AML-193 (cell line): ENCODE measurements at regions not wholly inside any gene's neighbourhood (a gene's known extent, or its start where the extent isn't known, plus 50 kb on each side); places are given as distances from the start of the nearest gene placed in this dataset.

Experiments used
- DNase-seq, 2 experiments: peaks; one replicate each; lab custom pipeline; 2025; lab: John Stamatoyannopoulos, UW

GRCh38 chr6:139517998-139518555, 143.6 kb upstream of the CITED2 start:
- DNase-seq: peak; percentile 59 to 67

DNA sequence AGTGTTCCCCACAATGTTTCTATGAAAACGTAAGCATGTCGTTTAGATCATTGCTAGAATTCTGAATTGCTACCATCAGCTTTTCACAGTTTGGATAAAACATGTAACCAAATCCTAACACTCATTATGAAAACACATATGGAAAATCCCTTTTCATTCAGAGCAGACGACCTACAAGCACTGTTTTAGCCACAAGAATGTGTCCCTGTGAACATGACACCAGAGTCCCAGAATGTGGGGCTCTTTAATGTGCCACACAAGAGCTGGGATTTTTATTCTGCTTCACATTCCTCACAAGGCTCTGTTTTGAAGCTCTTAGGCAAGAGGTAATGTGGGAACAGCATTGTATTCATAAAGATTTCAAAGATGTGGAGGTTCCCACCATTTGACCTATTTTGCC, 141.1 kb upstream of the CITED2 start:
- DNase-seq: no peak

GRCh38 chr6:139514819-139515218, 140.4 kb upstream of the CITED2 start:
- DNase-seq: no peak

DNA sequence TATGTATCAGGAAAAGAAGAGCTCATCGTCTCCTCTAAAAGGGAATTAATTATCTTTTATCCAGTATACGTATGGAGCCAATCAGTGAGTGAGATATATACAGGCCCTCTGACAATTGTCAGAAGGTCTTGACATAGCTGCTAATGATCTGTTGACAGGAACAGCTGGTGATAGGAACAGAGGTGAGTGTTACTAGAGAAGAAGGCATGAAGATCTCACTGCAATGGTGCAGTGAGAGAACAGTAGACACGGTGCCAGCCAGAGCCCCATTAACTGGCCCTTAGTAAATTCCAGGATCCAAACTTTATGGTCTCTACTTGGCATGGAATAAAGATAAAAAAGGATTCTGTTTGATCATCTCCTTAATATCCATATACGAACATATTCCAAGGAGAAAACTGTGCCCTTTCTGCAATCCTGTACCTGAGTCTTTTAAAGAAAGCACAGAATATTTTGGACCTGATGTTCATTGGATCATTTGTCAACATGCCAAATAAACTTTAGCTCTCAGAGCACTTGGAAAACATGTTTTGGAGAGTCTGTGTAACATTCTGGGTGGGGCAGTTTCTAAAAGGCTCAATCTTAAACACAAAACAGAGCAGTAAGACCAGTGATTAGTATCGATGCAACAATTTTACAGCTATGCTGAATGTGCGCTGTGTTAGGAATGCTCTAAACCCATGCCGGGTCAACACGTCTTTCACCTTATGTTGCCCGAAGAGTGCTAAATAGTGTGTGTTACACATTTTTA, 135.8 kb upstream of the CITED2 start:
- DNase-seq: no peak

- no peak for DNase-seq
Observed at GRCh38 chr6:139509167-139509566, 134.7 kb upstream of the CITED2 start.

DNA sequence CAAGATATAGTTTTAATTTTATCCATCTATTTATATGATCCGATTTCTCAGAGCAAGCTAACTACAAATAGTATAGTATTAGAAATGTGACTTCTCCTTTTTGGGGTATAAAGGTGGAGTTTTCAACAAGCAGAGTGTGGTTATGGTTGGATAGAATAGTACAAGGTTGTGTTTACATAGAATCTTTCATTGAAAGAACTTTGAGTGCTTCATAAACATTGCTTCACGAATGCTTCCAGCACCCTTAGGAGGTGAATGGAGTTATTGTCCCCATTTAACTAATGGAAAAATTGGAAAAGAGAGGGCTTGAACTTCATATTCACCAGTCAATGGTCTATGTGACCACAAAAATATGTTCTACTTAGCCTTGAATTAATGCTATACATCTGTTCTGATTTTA, 134.1 kb upstream of the CITED2 start:
- no peak for DNase-seq

GRCh38 chr6:139508023-139508422, 133.6 kb upstream of the CITED2 start:
- DNase-seq: peak; percentile 16 to 19

DNA sequence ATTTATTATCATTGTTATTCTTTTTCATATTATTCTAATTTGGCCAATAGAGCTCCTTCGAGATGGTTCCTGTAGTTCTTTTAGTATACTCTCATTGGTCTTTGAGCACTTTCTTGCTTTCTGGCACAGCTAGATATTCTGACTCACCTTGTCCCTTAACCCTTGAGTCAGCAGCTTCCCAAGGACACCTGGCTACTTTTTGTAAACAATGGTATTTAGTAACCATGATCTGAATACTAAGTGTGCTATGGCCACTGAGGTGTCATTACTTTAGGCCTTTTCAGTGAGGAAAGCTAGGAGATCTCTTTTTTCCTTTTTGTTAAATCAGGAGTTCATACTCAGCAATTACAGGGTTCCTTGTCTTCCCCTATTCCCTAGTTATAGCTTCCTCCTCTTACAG, 126.5 kb upstream of the CITED2 start:
- no peak for DNase-seq

- DNase-seq: no peak
Observed at GRCh38 chr6:139498715-139499114, 124.3 kb upstream of the CITED2 start.

DNA sequence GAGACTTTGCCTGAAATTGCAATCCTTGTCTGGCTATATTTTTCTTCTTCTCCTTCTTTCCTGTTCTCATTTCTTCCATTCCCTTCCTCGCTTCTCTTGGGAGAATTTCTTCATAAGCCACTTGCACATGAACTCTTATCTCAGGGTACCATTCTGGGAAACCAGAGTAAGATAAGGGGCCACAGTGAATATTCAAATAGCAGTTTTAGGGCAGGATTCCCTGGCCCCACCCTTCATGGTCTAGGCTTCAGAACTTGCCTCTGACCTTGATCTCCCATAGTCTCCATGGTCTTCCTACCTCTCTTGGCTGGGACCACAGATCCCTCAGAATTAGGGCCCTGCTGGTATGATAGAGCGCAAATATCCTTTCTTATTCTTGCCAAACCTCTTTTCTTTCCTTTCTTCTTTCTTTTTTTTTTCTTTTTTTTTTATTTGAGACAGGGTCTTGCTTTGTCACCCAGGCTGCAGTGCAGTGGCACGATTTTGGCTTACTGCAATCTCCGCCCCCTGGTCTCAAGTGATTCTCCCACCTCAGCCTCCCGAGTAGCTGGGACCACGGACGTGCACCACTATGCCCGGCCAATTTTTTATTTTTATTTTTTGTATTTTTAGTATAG, 123.0 kb upstream of the CITED2 start:
- DNase-seq: no peak

DNA sequence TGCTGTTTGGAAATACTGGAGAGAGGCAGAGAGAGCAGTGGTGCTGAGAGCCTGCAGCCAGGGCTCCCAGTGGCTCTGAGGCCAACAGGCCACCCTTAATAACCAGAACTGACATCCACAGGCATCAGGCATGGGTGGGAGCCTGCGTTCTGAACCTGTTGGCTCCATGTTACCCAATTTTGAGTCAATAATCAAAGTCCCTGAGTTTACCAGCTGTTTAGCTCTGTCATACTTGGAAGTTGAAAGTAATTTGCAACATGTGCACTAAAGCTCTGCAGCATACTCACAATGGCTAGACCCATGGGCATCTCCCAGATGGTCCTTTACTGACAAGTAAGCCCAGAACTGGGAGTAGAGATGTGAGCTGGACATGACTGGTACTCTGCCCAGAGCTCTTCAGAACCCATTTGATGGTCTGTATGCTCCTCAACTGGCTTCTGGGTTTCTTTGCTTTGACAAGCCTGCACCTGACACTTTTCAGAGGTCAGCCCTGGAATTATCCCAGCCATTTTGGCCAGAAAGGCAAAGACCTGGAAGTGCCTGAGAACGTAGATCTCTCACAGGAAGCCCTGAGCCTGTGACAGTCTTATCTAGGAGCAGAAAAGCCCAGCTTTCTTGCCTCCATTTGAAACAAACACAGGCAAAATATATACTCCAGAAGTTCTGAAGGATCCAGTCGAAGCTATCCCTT, 122.4 kb upstream of the CITED2 start:
- no peak for DNase-seq

GRCh38 chr6:139494376-139494990, 120.0 kb upstream of the CITED2 start:
- DNase-seq: no peak

DNA sequence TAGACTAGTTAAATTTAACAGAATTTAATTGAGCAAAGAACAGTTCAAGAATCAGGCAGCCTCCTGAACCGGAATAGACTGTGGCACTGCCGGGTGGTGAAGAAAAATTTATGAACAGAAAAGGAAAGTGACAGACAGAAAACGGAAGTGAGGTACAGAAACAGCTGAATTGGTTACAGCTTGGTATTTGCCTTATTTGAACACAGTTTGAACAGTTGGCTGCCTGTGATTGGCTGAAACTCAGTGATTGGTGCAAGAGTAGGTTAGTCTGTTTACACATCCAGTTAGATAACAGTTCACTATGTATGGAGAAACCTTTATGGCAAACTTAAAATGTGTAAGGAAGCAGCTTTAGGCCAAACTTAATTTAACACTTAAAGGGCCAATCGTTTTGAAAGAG, 116.0 kb upstream of the CITED2 start:
- no peak for DNase-seq

DNA sequence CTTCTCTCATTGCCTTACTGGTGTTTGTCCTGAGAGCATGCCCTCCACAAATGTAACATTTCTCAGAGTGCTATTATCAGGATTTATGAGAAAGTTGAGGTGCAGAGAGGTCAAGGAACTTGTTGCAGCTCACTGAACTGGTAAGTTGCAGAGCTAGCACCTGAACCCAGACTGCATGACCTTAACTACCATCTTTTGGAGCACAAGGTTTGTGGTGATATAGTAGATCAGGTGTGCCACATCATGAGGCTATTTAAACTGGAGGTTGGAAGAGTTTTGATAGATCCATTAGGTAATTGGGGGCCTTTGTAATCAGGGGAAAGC, 112.0 kb upstream of the CITED2 start:
- DNase-seq: no peak

DNA sequence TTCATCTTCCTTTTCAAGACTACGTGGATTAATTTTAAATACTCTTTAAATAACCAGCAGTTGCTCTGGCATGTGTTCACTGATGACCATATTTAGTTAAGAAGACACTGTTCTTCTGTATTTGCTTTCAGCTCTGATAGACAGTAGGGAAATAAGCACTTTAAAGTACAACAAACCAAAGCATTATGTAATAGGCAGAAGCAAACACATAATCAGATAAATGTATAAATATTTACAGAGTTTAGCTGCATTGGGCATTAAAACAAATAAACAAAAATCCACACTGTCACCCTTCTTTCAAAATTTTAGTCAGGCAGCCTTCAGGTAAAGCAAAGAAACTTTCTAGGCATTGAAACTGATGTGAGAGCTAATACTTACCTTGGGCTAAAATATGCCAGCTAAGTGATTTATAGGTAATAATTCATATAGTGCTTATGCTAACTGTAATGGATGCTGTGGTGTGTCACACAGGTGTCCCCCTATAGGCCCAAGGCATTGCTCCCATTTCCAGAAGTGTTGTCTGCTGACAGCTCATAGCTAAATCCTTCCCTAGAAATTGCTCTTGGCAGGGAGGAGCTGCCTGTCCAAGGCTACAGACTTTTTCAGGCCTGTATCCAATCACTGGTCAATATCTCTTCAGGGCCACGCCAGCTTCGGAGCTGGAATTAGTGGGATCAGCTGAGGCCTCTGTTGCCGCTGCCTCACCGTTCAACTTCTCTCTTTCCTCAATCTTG, 111.5 kb upstream of the CITED2 start:
- DNase-seq: no peak

- no peak for DNase-seq
Observed at GRCh38 chr6:139485185-139485584, 110.7 kb upstream of the CITED2 start.

DNA sequence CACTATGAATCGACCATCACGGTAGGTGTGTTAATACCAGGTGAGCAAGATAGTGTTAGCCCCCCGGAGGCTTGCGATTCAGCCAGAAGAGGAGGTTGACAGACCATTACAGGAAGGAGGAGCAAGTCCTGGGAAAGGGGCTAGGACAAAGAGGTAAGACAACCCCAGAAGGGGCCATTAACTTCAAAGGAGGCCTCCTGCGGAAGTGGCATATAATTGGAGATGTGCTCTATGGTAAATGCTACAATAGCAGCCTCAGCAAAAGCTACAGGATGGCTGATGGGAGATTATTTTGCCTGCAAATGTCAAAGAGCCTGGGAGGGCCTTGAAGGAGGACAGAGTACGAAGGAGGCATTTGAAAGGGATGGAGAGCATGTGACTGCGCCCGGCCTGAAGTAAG, 108.6 kb upstream of the CITED2 start:
- no peak for DNase-seq

DNA sequence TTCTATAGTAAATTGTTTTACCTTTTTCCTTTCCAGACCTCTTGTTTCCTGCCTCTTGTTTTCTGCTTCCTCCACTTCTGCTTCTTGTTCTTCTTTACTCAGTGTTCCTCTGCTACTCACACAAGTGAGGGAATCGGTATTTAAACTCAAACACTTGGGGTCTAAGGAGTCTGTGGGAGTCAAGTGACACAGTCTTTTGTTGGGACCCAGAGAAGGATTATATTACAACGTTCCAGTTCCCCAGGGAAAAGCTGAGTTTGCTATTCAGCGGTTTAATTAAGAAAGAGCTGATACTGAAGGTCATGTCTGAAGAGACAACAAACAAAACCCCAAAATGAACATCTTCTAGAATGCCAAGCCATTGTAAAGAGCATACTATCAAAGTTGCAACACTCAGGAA, 107.8 kb upstream of the CITED2 start:
- DNase-seq: no peak

DNA sequence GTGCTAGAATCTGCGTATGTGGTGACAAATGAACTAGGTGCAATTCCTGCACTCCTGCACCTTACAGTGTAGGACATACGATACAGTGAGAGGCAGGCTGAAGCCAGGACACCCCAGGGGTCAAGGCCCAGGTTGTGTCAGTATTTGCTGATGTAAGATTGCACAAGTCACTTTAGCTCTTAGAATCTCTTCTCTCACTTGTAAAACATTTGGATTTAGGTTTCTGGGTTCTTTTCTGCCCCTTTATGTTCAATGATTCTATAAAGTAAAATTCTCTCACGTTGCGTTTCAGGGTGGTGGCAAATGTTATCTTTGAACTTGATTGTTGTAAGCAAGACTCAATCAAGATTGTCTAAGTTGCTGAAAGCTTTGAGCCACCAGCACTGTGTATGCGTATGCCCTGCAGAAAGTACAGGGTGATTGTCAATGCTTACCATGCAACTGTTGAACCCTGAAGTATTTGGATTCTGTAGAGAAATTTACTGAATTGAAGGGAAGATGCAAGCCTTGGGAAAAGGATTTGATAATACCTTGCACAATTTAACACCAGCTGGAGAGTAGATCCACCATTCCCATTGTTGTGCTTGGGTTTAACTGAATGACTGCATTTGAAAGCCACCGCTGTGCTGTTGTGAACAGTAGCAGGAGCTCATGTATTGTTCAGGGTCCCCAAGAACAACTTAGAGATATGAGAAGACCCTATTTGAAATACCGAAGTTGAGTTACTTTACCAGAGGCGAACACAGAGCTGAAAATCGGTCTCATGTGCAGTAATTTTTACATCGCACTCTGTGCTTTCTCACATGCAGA, 106.1 kb upstream of the CITED2 start:
- no peak for DNase-seq

GRCh38 chr6:139479433-139480222, 105.2 kb upstream of the CITED2 start:
- no peak for DNase-seq
